Ecto neural progenitor cell (in vitro differentiated cells): ENCODE measurements at regions not wholly inside any gene's neighbourhood (a gene's known extent, or its start where the extent isn't known, plus 50 kb on each side); places are given as distances from the start of the nearest gene placed in this dataset.

Source experiments
- DNase-seq: peaks from one replicate; pipeline ENCODE4 v3.0.0-alpha.2; 2018; ENCODE audit warnings: low spot score

DNA sequence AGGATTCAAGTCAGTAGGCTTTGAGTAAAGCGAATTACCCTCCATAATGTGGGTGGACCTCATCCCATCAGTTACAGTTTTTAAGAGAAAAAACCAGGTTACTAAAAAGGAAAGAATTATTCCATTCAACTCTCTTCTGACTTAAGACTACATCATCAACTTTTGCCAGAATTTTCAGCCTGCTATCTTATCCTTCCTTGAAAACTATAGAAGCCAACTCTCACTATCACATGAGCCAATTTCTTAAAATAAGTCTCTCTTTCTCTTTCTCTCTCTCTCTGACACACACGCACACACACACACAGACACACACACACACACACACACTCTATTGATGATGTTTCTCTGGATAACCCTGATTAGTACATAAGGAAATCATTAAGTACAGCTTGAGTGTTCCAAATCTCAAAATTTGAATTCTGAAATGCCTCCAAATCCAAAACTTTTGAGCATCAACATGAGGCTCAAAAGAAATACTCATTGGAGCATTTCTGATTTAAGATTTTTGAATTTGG lies 217.0 kb upstream of the PRR20A start:
- DNase-seq: no peak

GRCh38 chr13:56924401-56924800 lies 216.3 kb upstream of the PRR20A start:
- no peak for DNase-seq

GRCh38 chr13:56932104-56932503 lies 208.6 kb upstream of the PRR20A start:
- DNase-seq: no peak

- no peak for DNase-seq
Observed at GRCh38 chr13:56953965-56954364, 186.8 kb upstream of the PRR20A start.

DNA sequence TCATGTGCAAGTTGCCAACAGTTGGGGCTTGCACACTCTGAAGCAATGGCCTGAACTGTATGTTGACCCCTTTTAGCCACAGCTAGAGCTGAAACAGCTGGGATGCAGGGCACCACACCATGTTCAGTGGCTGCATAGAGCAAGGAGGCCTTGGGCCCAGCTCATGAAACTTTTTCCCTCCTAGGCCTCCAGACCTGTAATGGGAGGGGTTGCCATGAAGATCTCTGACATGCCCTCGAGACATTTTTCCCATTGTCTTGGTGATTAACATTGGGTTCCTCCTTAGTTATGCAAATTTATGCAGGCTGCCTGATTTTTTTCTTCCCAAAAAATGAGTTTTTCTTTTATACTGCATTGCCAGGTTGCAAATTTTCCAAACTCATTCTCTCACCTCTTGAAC lies 165.1 kb upstream of the PRR20A start:
- no peak for DNase-seq

DNA sequence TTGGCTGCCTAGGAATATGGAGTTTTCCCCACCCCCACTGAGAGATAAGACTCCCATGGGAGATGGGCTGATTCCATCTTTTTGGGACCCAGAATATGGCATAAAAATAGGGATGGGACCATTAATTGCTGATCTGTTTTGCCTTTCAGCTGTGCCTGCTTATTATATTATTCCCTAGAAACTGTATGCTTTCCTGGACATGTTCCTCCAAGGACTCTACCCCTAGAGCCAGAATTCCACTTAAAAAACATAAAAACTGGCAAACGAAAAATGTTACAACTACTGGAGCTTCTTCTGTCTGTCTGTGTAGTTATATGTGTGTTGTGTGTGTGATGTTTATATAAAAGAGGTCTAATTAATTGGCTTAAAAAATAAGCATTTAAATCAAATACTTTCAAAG lies 159.9 kb upstream of the PRR20A start:
- DNase-seq: no peak

DNA sequence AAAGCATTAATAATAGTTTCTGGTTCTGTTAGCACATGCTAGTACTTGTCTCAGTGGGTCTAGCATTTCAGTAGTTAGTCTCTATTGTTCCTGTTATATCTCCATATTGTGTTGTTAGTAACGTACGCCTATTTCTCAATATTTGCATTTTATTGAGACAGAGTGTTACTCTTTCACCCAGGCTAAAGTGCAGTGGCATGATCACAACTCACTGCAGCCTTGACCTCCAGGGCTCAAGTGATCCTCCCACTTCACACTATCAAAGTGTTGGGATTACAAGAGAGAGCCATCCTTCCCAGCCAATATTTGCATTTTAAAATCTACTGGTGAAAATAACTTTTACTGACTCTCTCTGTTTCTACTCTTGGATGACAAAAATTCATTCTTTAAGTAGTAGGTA lies 154.6 kb upstream of the PRR20A start:
- no peak for DNase-seq

GRCh38 chr13:56988543-56988942 lies 152.2 kb upstream of the PRR20A start:
- no peak for DNase-seq

GRCh38 chr13:57003682-57004081 lies 137.0 kb upstream of the PRR20A start:
- no peak for DNase-seq

- DNase-seq: no peak
Observed at GRCh38 chr13:57017357-57017756, 123.4 kb upstream of the PRR20A start.

GRCh38 chr13:57018915-57019314 lies 121.8 kb upstream of the PRR20A start:
- no peak for DNase-seq

GRCh38 chr13:57030671-57031070 lies 110.0 kb upstream of the PRR20A start:
- no peak for DNase-seq

GRCh38 chr13:57036290-57036689 lies 104.4 kb upstream of the PRR20A start:
- no peak for DNase-seq

DNA sequence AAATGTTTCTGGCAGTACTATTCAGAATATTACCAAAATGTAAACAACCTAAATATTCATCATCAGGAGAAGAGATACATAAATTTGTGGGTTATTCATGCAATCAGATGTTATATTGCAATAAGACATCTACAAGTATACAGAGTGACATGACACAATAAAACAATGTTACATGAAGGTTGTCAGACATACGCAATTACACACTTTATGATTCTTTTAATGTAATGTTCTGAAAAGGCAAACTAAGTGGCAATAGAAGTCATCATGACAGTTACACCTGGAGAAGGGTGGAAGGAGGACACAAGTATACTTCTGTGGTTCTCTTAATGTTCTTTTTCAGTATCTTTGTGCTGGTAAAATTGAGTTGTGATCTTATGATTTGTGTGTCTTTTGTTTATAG lies 95.8 kb upstream of the PRR20A start:
- DNase-seq: no peak

DNA sequence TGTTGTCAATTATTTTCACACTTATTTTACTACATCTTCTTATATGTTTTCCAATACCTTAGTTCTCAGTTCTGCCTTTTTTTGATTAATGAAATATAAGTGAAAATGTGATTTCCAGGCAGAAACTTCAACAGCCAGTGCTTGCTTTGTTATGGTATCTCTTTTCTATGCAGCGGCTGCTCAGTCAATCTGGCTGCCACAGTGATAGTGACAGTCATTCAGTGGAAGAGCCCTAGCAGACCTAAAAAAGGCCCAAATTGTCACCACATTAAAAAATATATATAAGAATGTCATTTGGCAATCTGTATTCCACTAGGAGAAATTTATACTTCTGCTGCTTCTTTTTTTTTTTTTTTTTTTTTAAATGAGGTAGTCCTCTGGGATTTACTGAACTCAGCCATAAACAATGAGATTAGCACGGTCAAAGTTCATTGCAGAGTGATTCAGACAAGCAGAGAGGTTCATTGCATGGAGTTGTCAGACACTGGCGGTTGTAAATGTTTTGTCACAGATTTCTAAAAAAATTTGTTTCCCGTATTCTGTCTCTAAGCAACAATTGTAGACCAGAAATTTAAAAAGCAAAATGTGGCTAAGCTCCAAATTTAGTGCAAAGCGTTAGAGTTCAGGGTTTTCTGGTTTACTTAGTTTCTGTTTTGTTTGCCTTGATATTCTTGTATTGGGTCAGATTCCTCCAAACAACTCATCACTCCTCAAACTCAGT lies 94.7 kb upstream of the PRR20A start:
- no peak for DNase-seq

DNA sequence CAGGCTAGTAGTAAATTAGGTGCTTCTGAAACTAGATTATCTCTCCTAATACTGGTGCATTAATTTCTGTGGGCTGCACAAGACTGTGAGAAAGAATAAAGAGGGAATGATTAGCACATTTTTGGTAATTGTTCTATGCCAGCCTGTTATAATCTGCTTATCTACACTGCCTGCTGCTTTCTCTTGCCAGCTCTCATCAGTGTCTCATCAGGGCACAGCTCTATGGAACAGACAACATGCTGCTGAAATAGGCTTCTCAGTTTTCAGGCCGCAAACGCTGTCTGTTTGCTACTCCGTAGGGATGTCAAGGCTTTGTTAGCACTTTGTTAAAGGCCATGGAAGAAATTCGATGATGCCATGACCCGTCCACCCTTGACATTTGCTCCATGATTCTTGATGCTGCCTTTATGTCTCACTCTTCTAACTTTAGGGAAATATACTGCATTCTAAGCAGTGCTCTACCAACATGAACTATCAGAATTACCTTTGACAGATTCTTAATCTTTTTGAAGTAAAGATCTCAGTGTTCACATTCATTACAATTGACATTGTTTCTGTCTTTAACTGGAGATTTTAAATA lies 84.0 kb upstream of the PRR20A start:
- no peak for DNase-seq

DNA sequence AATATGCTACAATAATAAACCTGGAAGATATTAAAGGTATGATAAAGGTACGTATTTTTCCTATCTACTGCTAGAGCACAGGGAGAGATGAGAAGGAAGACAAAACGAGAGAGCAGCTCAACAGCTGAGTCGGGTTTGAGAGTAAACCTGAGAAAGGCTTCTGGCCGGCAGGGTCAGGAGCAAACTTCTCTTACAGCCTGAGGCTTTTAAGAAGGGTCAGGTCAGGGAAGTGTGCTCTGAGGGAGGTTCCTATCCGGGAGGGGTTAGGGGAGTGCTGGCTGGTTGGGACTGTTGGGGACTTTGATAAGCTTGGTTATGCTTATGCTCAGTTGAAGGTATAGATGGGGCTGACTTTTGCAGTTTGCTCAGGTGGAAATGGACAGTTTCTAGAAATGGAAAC lies 77.7 kb upstream of the PRR20A start:
- peak; percentile 43 for DNase-seq

- no peak for DNase-seq
Observed at GRCh38 chr13:57073983-57074382, 66.7 kb upstream of the PRR20A start.

DNA sequence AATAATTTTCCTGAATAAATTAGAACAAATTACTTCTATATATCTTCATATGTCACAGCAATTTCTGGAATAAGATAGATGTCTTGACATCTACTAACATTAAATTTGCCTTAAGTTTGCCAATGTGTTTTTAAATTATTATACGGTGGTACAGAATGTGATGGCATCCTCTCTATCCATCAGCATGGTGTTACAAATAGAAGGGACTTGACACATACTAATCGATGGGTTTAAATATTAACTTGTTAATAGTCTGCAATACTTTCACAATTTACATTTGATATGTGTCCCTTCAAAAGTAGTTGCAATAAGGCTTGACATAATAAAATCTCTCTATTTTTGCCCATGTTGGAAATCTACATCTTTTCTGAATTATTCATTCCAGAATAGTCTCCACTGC lies 65.1 kb upstream of the PRR20A start:
- no peak for DNase-seq

- no peak for DNase-seq
Observed at GRCh38 chr13:57087006-57087405, 53.7 kb upstream of the PRR20A start.
